ENCODE measurements at regions not wholly inside any gene's neighbourhood (a gene's known extent, or its start where the extent isn't known, plus 50 kb on each side); places are given as distances from the start of the nearest gene placed in this dataset.

DNA sequence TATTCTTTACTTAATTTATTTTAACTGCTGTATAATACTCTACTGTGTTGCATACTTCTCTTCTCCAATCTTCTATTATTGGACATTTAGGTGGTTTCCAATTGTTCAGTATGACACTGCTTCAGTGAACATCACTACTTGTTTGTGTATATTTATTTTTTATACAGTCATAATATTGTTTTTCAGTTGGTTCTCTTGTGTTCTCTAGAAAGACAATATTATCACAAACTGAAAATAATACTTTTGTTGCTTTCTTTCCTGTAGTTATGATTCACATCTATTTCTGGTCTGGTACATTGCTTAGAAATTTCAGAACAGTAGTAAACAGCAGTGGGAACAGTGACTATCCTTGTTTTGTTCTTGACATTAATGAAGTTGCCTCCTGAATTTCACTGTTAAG lies 62.8 kb upstream of the GTSF1L start:
- H3F3A ChIP-seq (ENCODE audit: insufficient read depth, low read length), result no peaks in the 10 kb centered on the region
- no peak for TF ChIP-seq EZH2 (IDR thresholded peaks at IDR 0.05; ENCODE audit: borderline replicate concordance, low read length)
- TF ChIP-seq CTCF (IDR thresholded peaks at IDR 0.05; ENCODE audit: low read length), result no peak
- no peaks in the 10 kb centered on the region for H3K79me2 ChIP-seq (ENCODE audit: insufficient read depth, low read length)
- H3K27me3 ChIP-seq (ENCODE audit: insufficient read depth, low read length), result no peaks in the 10 kb centered on the region
- H2AFZ ChIP-seq (ENCODE audit: low read length), result no peak overlapping the region
- H3K4me3 ChIP-seq (ENCODE audit: low read depth, low read length, poor library complexity, severe bottlenecking), result no peak overlapping the region
- peaks cover 5% of the 10 kb centered on the region; the same call in 1 of the 2 replicates for H3K9me3 ChIP-seq (ENCODE audit: low read length)
- H3K9ac ChIP-seq (ENCODE audit: low read length), result no peak overlapping the region
- no peaks in the 10 kb centered on the region for H3K36me3 ChIP-seq (ENCODE audit: insufficient read depth, low read length)
- no peak overlapping the region for H3K27ac ChIP-seq (ENCODE audit: low read depth, low read length, poor library complexity, severe bottlenecking)
- H3K4me1 ChIP-seq (ENCODE audit: insufficient read depth, low read length, severe bottlenecking), result peaks cover 21% of the 10 kb centered on the region
- H3K4me2 ChIP-seq (ENCODE audit: low read length), result no peak overlapping the region
- no peaks in the 10 kb centered on the region for H3K9me2 ChIP-seq (ENCODE audit: low read depth, low read length)
- H4K20me1 ChIP-seq (ENCODE audit: insufficient read depth, low read length), result no peaks in the 10 kb centered on the region

DNA sequence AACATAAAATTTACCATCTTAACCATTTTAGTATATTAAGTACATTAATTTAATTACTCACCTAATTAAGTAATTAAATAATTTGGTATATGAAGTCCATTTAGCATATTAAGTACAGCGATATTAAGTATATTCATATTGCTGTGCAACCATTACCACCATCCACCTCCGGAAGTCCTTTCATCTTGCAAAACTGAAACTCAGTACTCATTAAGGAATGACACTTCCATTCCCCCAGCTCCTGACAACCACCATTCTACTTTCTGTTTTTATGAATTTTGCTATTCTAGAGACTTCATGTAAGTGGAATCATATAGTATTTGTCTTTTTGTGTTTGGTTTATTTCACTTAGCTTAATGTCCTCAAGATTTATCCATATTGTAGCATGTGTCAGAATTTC lies 61.1 kb upstream of the GTSF1L start:
- H3K36me3 ChIP-seq (ENCODE audit: insufficient read depth, low read length), result no peaks in the 10 kb centered on the region
- no peaks in the 10 kb centered on the region for H3K27me3 ChIP-seq (ENCODE audit: insufficient read depth, low read length)
- H3K4me1 ChIP-seq (ENCODE audit: insufficient read depth, low read length, severe bottlenecking), result peaks cover 21% of the 10 kb centered on the region
- peak overlapping the region; percentile 14 for H3K27ac ChIP-seq (ENCODE audit: low read depth, low read length, poor library complexity, severe bottlenecking)
- no peak overlapping the region for H3K9ac ChIP-seq (ENCODE audit: low read length)
- no peak overlapping the region for H3K4me3 ChIP-seq (ENCODE audit: low read depth, low read length, poor library complexity, severe bottlenecking)
- no peaks in the 10 kb centered on the region for H3K9me2 ChIP-seq (ENCODE audit: low read depth, low read length)
- no peak overlapping the region for H3K4me2 ChIP-seq (ENCODE audit: low read length)
- no peaks in the 10 kb centered on the region for H3K79me2 ChIP-seq (ENCODE audit: insufficient read depth, low read length)
- peaks cover 5% of the 10 kb centered on the region; the same call in 1 of the 2 replicates for H3K9me3 ChIP-seq (ENCODE audit: low read length)
- no peaks in the 10 kb centered on the region for H4K20me1 ChIP-seq (ENCODE audit: insufficient read depth, low read length)
- TF ChIP-seq EZH2 (IDR thresholded peaks at IDR 0.05; ENCODE audit: borderline replicate concordance, low read length) (no peak), CTCF (IDR thresholded peaks at IDR 0.05; ENCODE audit: low read length) (no peak)
- peak overlapping the region; percentile 88; the same call in 1 of the 2 replicates for H2AFZ ChIP-seq (ENCODE audit: low read length)
- no peaks in the 10 kb centered on the region for H3F3A ChIP-seq (ENCODE audit: insufficient read depth, low read length)

DNA sequence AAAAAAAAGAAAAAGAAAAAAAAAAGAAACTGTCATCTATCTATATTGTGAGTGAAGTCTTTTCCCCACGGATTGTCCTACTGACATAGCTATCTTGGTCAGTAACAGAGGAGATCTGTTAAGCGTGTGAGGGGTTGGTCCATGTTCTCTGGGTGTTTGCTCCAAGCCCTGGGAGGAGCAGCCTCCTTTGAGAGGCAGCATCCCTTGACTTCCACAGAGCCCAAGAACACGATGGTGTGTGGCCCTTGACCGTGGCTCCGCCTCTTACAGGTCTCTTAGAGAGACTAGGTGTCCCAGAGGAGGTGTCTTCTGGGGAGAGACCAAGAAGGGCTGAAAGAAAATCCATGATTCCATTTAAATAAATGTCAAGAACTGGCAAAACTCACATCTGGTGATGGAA lies 60.1 kb upstream of the GTSF1L start:
- no peak overlapping the region for H3K4me2 ChIP-seq (ENCODE audit: low read length)
- no peaks in the 10 kb centered on the region for H3F3A ChIP-seq (ENCODE audit: insufficient read depth, low read length)
- no peak overlapping the region for H3K27ac ChIP-seq (ENCODE audit: low read depth, low read length, poor library complexity, severe bottlenecking)
- no peaks in the 10 kb centered on the region for H3K36me3 ChIP-seq (ENCODE audit: insufficient read depth, low read length)
- H3K79me2 ChIP-seq (ENCODE audit: insufficient read depth, low read length), result no peaks in the 10 kb centered on the region
- no peak for TF ChIP-seq CTCF (IDR thresholded peaks at IDR 0.05; ENCODE audit: low read length)
- no peak for TF ChIP-seq EZH2 (IDR thresholded peaks at IDR 0.05; ENCODE audit: borderline replicate concordance, low read length)
- peak overlapping the region; percentile 81; the same call in 1 of the 2 replicates for H2AFZ ChIP-seq (ENCODE audit: low read length)
- peaks cover 1% of the 10 kb centered on the region; the same call in 1 of the 2 replicates for H3K9me3 ChIP-seq (ENCODE audit: low read length)
- H4K20me1 ChIP-seq (ENCODE audit: insufficient read depth, low read length), result no peaks in the 10 kb centered on the region
- no peaks in the 10 kb centered on the region for H3K9me2 ChIP-seq (ENCODE audit: low read depth, low read length)
- H3K4me1 ChIP-seq (ENCODE audit: insufficient read depth, low read length, severe bottlenecking), result peaks cover 30% of the 10 kb centered on the region
- H3K9ac ChIP-seq (ENCODE audit: low read length), result no peak overlapping the region
- H3K4me3 ChIP-seq (ENCODE audit: low read depth, low read length, poor library complexity, severe bottlenecking), result no peak overlapping the region
- H3K27me3 ChIP-seq (ENCODE audit: insufficient read depth, low read length), result no peaks in the 10 kb centered on the region
